NCI-H748 treated with DMSO at 0.1 percent for 48 hours (cell line): ENCODE measurements at regions not wholly inside any gene's neighbourhood (a gene's known extent, or its start where the extent isn't known, plus 50 kb on each side); places are given as distances from the start of the nearest gene placed in this dataset.

ENCODE experiments used
- DNase-seq: peaks from one replicate; lab custom pipeline; 2025; lab: John Stamatoyannopoulos, UW

- DNase-seq = no peak
These were observed 165.5 kb upstream of the OPRM1 start for GRCh38 chr6:153873541-153873940.

GRCh38 chr6:153872946-153873345 lies 166.1 kb upstream of the OPRM1 start:
- no peak for DNase-seq

GRCh38 chr6:153862927-153863326 lies 176.1 kb upstream of the OPRM1 start:
- DNase-seq = no peak

GRCh38 chr6:153862139-153862538 lies 176.9 kb upstream of the OPRM1 start:
- DNase-seq = no peak

GRCh38 chr6:153858529-153858928 lies 180.5 kb upstream of the OPRM1 start:
- DNase-seq = no peak

GRCh38 chr6:153856929-153857376 lies 182.1 kb upstream of the OPRM1 start:
- DNase-seq = no peak

GRCh38 chr6:153852481-153852880 lies 186.6 kb upstream of the OPRM1 start:
- no peak for DNase-seq

- DNase-seq = no peak
These were observed 187.0 kb upstream of the OPRM1 start for GRCh38 chr6:153852034-153852433.

- no peak for DNase-seq
These were observed 189.8 kb upstream of the OPRM1 start for GRCh38 chr6:153849072-153849779.

GRCh38 chr6:153843420-153843819 lies 195.6 kb upstream of the OPRM1 start:
- DNase-seq = no peak

GRCh38 chr6:153842491-153842890 lies 196.5 kb upstream of the OPRM1 start:
- no peak for DNase-seq

GRCh38 chr6:153840039-153840850 lies 198.8 kb upstream of the OPRM1 start:
- no peak for DNase-seq

GRCh38 chr6:153832543-153832942 lies 206.5 kb upstream of the OPRM1 start:
- no peak for DNase-seq

GRCh38 chr6:153831350-153832078 lies 207.5 kb upstream of the OPRM1 start:
- DNase-seq = no peak

- no peak for DNase-seq
These were observed 221.9 kb upstream of the OPRM1 start for GRCh38 chr6:153817173-153817572.

GRCh38 chr6:153816366-153816765 lies 222.7 kb upstream of the OPRM1 start:
- no peak for DNase-seq

- no peak for DNase-seq
These were observed 224.9 kb upstream of the OPRM1 start for GRCh38 chr6:153814136-153814535.

GRCh38 chr6:153804755-153805330 lies 234.2 kb upstream of the OPRM1 start:
- DNase-seq = no peak

GRCh38 chr6:153801917-153802316 lies 237.1 kb upstream of the OPRM1 start:
- DNase-seq = no peak

- DNase-seq = no peak
These were observed 238.4 kb upstream of the OPRM1 start for GRCh38 chr6:153800580-153801188.

GRCh38 chr6:153790876-153791473 lies 248.1 kb upstream of the OPRM1 start:
- DNase-seq = no peak
